ENCODE measurements at regions not wholly inside any gene's neighbourhood (a gene's known extent, or its start where the extent isn't known, plus 50 kb on each side); places are given as distances from the start of the nearest gene placed in this dataset.

DNA sequence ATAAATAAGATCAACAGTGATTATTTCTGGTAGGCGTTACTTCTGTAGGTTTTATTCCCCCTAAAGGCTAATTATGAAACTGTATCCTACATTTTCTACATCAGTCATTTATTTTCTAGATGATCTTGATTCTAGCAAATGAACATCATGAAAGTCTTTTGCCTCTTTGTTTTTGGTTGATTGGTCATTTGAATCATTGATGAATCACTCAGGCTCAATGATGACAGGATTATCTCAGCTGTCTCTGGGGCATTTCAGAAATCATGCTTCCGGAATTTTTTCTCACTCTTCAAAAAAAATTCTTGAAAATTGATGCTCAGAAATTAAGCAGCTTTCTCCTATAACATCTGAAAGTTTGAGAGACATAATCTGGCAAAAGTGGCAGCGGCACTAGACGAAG, 298.9 kb upstream of the TCF4 start:
- DNase-seq (ENCODE audit: low read depth) = peak; percentile 74

DNA sequence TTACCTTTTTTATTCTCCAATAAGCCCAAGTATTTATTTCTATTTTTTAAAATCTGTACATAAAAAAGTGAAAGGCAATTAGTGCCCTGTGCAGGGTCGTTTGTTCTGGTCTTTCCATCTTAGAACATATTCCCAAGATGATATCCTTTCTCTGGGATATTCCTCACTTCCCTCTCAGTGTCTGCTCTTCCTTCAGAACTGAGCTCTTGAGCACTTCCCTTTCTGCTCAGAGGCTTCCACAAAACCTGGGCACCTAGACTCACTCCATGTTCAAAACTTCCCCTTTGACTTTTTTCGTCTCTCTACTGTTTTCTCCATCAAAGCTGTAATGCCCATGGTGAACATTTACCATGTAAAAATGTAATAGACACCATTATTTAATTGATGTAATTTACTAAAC, 296.5 kb upstream of the TCF4 start:
- DNase-seq (ENCODE audit: low read depth) = no peak

DNA sequence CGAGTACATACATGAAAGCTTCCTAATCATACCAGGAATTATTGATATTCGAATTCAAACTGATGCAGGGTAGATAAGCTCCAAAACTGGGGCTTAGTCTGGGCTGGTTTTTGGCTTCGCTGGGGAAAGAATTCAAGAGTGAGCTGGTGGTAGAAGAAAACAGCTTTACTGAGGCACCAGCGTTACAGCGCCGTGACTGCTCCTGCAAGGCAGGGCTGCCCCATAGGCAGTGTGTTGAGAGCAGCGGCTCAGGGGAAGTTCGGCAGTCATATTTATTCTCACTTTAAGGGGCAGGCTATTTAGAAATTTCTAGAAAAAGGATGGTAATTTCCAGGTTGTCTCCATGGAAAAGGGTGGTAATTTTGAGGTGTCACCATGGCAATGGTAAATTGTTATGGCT, 292.6 kb upstream of the TCF4 start:
- DNase-seq (ENCODE audit: low read depth) = no peak

DNA sequence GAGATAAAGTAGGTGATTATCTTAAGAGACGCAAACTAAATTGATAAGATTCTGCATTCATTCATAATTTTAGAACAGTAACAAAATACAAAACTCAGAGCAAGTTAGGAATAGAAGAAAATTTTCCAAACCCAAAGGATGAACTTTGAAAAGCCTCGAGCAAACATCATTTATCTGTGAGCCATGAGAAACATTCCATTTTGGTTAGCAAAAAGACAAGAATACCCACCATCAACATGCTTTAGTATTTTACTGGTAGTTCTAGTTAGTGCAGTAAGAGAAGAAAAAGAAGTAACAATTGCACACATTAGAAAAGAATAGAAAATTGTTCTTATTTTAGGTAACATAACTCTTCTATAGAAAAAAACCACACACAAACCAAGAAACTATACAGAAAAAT, 291.3 kb upstream of the TCF4 start:
- DNase-seq (ENCODE audit: low read depth) = no peak

DNA sequence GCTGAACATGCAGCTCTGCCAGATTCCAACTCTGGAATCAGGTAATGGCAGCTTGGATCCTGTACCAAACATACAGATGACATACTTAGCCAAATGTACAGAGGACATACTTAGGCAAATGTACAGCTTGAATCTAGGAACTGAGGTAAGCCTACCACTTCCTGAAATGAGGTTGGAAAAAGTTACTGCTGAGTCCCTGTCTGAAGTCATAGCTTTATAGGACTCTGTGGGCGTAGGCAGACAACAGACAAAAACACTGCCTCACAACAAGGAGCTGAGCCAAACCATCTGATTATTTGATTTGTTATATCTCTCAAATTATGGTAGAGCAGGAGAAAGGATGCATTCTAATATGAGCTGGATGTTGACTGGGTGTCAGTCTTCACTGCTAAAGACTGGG, 290.2 kb upstream of the TCF4 start:
- no peak for DNase-seq (ENCODE audit: low read depth)

DNA sequence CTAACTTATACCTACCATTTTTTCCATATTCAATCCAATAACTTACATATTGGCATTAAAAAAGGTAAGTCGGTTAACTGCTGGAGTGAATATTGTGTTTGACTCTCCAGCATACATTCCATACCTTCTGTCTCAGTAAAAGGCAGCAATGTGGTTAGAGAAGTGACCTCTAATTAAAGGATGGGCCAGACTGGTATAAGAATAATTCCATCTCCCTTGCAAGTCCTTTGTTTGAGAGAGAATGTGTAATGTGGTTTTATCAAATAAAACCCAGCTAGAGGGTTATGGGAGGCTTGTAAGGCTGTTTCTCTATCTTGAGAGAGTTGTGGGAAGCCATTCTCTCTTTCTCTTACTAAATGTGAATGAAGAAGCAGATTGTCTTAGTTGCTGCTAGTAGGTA, 289.3 kb upstream of the TCF4 start:
- no peak for DNase-seq (ENCODE audit: low read depth)

DNA sequence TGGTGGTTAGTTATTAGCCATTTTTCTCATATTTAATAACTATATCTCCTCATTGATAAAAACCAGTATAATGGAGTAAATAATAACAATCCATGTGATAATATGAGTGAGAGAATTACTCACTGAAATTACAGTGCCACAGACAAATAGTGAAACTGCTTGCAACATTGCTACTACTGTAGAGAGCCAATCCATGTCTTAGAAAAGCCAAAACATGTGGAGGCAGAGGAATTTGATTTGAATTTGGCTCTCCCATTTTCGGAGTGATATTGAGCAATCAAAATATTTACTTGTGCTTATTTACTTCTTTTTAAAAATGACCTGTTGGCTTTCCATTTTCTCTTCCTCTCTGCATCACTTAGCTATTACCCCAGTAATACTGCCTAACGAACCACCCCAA, 288.3 kb upstream of the TCF4 start:
- DNase-seq (ENCODE audit: low read depth) = no peak

DNA sequence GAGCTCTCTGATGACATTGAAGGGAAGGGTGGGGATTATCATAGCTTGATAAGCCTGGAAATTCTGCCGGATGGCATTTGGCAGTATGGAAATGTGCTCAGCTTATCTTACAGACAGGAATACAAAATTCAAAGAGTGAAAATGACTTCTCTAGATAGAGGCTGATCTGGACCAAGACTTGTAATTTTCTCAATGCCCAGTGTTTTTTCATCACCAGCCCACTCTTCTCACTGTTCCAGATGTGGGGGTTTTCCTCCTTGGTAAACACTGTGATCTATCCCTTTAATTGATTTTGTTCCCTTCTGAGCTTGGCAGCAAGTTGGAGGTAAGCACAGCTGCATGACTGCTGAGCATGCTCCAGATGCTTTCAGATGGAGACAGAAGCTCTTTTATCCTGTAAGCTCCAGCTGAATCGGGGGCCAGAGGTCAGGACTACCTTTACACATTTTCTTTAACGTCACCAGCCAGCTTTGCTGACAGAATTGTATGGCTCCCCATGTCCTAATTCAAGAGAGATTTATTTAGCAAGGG, 287.4 kb upstream of the TCF4 start:
- no peak for DNase-seq (ENCODE audit: low read depth)

DNA sequence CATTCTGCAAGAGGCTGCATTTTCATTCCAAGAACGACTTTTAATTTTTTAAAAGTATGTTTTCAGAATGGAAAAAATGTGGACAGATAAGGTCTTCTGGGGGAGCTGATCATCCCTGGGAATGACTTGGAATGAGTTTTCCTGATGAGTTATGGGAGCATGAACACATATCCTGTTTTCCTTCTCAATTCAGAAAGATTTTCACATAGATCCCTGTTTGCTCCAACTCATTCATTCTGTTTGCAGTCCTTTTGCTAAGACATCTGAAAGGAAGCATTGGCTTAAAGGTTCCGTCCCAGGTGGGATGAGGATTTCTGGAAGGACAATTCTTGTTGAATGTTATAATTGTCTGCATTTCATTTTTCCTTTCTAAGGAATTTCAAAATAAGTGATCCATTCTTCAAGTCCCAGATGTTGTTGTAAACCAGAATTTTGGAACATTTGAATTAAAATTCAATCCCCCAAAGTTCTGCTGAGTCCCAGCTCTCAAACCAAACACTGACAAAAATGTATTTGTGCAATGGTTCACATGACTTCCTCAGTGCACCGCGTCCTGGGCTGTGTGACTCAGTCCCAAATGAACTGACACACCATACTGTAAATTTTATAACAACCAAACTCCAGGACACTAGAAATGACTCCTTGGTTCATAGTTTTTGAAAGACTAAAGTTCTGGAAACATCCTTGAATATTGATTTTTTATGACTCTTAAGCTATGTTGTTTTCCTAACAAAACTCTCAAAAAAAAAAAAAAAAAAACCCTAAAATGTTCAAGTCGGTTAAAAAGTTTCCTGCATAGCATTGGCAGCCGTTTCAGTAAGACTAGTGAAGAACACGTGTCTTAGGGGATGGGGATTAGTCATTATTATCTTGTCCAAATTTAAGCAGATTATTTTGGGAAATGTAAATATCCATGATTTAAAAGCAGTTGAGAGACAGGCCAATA, 281.8 kb upstream of the TCF4 start:
- peak; percentile 44 for DNase-seq (ENCODE audit: low read depth)

DNA sequence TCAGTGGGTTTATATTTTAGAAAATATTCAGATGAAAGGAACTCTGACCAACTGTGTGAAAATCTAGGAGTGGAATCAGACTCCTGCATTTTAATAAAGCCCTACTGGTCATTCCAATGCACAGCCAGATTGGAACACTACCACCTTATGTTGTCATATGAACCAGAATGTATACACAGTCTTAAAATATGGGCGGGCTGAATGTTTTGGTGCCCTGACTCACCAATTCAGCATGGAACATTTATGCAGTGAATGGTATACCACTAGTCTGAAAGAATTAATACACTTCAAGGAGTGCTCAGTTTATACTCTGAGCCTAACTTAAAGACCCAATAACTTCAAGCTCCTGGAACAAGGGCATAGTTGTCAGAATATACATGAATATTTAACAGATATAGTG, 280.9 kb upstream of the TCF4 start:
- no peak for DNase-seq (ENCODE audit: low read depth)

DNA sequence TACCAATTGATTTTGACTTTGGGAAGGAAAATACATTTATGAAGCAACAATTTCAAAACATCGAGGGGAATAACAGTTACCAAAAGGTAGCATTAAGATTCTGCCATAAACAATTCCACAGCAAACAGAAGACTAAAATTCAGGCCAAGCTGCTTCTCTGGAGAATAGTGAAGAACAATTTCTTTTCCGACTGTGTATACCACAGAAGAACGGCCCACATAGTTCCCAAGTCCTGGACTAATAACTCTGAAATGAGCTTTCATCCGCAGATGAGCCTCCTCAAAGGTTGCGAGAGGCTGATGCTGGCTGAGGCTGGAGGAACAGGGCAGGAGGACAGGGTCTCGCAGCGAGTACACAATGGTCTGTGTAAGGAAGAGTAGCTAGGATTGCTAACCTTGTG, 278.9 kb upstream of the TCF4 start:
- no peak for DNase-seq (ENCODE audit: low read depth)

DNA sequence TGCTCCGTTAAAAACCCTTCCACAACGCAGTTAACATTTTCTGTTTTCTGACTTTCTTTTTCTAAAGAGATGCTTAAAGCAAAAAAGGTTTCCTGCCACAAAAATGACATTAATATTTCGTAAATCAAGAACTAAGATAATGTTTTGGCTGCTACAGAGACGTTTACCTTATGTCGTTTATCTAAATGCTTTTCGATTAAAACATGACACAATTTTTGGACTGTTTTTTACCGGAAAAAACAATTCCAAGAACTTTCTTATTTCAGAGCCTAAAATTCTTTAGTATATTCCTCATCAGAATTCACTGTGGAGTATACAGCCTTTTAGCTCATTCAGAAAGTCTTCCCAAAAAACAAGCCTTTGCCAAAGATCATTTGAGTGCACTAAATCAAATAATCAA, 278.0 kb upstream of the TCF4 start:
- no peak for DNase-seq (ENCODE audit: low read depth)

DNA sequence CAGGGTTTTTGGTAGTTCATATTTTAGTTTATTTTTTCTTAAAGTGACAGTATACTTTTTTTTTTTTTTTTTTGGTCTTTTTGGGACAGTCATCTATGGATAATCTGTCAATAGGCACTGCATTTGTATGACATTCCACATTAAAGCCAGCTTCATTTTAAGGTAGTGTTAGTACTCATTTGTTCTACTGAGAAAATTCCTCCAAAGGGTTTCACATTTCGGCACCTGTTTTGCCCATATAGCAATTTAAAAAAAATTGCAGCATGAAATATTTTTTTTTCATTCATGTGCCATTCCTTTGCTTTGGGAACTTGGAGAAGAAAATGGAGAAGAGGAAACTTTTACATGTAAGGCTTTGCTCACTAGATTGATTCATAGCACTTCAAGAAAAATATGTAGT, 276.3 kb upstream of the TCF4 start:
- no peak for DNase-seq (ENCODE audit: low read depth)

DNA sequence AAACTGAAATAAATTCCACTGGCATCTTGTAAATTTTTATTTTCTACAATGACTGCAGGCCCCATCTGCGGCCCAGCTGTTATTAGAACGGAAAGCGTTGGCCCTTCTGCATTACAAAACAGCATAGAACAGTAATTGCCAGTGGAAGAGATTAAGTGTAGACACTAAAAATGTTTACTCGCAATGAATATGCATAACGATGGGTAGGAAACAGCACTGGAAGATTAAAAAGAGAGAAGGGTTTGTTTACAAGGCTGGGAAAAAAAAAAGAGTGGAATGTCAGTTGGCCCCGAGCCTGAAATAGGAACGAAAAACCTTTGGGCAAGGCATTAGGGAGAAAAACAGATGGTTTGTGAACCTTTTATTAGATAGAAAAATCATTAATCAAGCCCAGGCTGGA, 275.9 kb upstream of the TCF4 start:
- no peak for DNase-seq (ENCODE audit: low read depth)

DNA sequence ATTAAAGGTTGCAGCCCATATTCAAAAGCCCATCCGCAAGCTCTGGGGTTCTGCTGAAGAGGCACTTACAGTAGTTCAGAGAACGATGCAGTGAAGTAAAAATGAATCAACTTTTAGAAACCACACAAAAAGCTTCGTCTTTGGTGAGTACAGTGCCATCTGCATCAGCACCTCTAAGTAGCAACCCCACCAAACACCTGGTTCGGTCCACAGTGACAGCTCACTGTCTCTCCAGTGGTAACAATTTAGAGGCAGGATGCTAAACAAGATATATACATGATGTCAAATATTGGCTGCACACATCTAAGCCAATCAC, 275.4 kb upstream of the TCF4 start:
- no peak for DNase-seq (ENCODE audit: low read depth)

DNA sequence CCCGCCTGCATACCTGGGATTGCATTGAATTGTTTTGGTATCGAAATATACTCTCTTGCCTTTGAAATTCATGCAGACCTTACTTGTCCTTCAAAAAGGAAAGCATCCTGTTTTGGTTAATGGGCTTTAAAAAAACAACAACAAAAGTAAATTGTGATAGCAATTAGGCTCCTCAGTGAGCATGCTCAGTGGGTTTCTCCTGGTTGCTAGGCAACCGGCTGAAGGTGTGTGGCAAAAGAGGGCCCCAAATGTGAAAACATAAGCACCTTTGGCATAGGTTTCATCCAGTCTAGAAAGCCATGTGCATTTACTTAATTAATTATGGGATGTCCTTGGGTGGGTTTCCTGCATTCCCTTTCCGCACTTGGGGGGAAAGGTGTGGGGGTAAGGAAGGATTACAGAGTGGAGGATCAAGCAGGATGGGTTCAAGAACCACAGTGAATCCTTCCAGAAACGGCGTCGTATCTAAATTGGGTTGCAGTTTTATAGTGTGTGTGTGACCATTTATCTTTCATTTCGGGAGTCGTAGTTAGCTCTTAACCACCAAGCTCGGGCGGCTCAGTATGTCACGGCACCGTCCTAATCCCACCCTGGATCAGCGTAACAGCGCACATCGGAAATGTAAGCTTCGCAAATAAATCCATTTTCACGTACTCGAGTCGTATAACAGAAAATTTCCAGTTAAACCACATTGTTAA, 274.9 kb upstream of the TCF4 start:
- DNase-seq (ENCODE audit: low read depth) = no peak

DNA sequence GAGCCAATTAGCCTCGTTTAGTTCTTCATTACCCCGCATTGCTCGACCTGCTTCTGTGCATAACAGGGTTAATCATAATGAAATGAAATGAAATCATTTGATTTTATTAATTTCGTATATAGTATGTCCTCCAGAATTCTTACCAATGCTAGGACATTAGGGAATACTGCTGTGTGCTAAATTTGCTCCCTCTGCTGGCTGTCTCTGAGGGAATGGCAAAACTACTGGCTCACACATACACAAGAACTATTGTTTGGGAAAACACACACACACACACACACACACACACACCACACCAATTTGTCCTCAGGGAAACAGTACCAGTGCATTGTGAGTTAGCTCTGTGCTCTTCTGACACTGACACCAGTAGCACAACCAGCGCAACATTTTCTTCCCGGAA, 273.3 kb upstream of the TCF4 start:
- peak; percentile 50 for DNase-seq (ENCODE audit: low read depth)

DNA sequence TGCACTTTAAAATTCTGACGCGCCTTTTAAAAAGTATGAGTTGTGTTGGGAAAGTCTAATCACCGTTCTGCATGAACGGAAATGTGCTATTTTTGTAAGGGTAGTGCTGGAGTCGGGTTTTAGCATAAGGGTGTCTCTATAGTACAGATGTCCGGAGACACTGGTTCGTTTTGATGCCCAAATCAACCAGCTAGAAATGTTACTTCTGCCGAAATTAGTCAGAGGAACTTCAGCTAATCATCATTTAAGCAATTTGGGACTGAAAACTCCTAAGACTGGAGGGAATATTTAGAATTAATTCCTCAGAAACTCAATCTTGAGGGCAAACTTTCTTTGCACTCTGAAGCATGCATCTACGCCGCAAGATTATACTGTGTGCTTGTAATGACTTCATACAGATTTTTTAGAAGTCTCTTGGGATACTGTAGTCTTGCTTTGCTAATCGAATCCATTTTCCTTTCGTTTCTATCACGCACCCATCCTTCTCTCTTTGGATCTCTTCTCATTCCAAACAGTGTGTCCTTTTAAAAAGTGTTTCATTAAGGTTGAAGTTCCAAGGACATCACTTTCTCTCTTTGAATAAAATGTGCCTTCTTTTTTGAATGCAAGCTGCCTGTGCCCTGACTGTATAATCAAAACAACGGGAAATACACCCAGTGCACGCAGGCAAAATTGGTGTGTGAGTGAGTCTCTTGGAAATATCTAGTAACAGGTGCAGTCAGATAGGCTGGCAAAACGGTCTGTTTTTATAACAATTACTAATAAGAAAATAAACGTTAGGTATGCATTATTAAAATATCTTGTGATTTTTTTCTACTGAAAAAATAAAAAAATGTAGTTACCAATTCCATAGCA, 270.9 kb upstream of the TCF4 start:
- peak; percentile 43 for DNase-seq (ENCODE audit: low read depth)

DNA sequence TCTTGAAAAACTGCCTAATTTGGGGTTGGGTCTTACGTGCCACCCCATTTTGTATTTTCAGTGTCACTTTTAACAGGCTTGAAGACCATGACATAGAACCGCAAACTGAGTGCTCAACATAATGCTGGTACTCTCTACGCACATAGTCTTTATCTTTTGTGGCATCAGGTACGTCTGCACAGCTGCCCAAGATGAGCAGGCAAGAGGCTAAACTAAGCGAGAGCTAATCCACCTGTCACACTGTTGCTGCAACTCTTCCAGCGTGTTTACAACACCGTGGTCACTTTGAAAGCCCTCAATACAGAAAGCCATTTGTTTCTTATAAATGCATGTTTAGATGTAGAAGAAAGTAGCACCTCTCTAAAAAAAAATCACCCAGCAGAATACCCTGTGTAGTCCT, 270.0 kb upstream of the TCF4 start:
- DNase-seq (ENCODE audit: low read depth) = no peak

DNA sequence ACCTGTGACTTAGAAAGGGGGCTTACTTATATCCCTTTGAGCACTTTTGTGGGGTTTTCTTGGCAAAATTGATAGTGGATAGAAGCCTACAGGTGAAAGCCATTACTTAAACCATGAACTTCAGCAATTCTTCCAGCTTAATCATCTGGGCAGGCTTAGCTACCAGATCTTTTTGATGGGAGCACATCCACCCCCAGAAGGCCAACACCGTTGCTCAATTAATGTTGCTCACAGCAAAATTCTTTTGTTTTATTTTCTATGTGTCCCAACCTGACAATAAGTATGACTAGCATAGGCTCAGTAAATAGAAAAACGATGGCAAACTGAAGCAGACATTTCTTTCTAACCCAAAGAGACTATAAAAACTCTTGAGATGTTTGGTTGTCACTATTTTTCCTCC, 269.4 kb upstream of the TCF4 start:
- no peak for DNase-seq (ENCODE audit: low read depth)

DNA sequence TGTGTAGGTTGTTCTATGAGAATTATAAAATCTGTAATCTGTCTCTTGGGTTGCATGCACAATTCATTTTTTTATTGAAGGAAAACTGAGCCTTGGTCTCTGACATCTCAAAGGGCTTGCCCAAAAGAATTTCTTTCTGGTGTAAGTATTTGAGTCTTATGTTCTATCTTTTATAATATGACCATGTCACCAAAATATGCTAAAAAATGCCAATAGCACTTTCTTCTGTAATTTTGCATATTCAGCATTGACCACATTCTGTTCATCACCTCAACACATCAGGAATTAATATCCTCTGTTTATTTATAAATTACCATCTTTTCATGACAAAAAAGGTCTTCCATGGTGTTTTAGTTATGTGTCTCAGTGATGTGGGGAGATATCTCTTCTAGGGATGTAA, 268.7 kb upstream of the TCF4 start:
- DNase-seq (ENCODE audit: low read depth) = no peak

DNA sequence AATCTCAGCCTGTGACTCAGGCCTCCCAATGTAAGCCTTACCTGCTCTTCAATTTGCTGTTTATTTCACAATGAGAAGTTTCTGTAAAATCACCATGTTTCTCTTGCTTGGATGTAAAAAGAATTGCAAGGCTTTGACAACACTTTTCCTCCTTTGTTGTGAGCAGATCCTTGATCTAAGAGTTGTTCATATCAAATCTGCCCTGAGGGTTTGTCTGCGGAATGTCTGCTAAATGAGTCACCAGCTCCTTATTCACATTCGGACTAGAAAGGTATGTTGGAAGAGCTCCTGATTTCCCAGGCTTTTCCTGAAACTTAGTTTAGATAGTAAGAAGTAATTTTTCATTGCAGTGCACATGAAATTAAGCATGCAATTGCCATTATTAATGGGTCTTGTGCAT, 268.2 kb upstream of the TCF4 start:
- DNase-seq (ENCODE audit: low read depth) = peak; percentile 69

Data from LHCN-M2 (cell line).